Skeletal muscle tissue (tissue), 3 donors: ENCODE measurements at regions not wholly inside any gene's neighbourhood (a gene's known extent, or its start where the extent isn't known, plus 50 kb on each side); places are given as distances from the start of the nearest gene placed in this dataset.

Experiments
- H3K27ac ChIP-seq: one replicate; pipeline ENCODE4 v1.7.0; 2013; ENCODE audit warnings: mild to moderate bottlenecking, low read depth, low read length, inconsistent platforms
- H3K27me3 ChIP-seq, 3 donors: one replicate each; pipeline ENCODE4 v1.7.0; 2013; ENCODE audit warnings: low read length in 3 of 3; ENCODE audit not compliant: control insufficient read depth in 3 of 3, insufficient read depth in 3 of 3
- H3K36me3 ChIP-seq, 3 donors: one replicate each; pipeline ENCODE4 v1.7.0; 2013; ENCODE audit warnings: low read length in 3 of 3; ENCODE audit not compliant: control insufficient read depth in 3 of 3, insufficient read depth in 3 of 3
- H3K4me1 ChIP-seq, 3 donors: one replicate each; pipeline ENCODE4 v1.7.0; 2013; ENCODE audit warnings: low read length in 3 of 3, mild to moderate bottlenecking in 3 of 3; ENCODE audit not compliant: control insufficient read depth in 3 of 3, insufficient read depth in 3 of 3
- H3K4me3 ChIP-seq, 3 donors: one replicate each; pipeline ENCODE4 v1.7.0; 2013; ENCODE audit warnings: low read length in 3 of 3
- H3K9ac ChIP-seq, 3 donors: one replicate each; pipeline ENCODE4 v1.7.0; 2013; ENCODE audit warnings: low read length in 3 of 3, mild to moderate bottlenecking in 3 of 3, moderate library complexity in 2 of 3, low read depth in 1 of 3
- H3K9me3 ChIP-seq, 3 donors: one replicate each; pipeline ENCODE4 v1.7.0; 2013; ENCODE audit warnings: low read length in 3 of 3; ENCODE audit not compliant: control insufficient read depth in 3 of 3
- donor health status: Osteomylitis.

DNA sequence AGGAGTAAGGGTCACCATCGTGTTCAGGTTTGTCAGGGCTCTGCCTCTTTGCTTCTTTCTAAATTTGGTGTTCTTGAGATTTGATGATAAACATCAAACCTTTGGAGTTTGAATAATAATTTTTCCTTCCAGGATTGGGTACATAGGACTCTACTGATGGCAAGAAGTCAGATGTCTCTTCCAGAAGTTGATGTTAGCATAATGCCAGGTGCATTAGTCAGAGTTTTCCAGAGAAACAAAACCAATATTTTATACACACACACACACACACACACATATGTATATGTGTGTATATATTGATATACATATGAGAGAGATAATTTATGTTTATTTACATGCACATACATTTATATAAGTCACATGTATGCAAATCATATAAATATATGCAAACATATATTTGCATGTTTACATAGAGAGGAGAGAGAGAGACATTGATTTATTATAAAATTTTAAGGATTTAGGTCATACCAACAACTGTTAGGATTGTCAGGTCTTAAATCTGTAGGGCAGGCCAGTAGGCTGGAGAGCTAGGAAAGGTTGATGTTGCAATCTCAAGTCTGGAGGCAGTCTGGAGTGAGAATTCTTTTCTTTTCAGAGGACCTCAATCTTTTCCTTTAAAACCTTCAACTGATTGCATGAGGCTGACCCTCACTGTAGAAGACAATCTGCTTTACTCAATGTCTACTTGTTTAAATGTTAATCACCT is 199.2 kb downstream of the HLX start:
- Histone ChIP-seq H3K4me3 (no peak overlapping the region), H3K27ac (no peak overlapping the region), H3K9me3 (no peaks in the 10 kb centered on the region)

GRCh38 chr1:221083902-221084301 is 204.7 kb downstream of the HLX start:
- H3K27ac ChIP-seq: no peak overlapping the region
- no peaks in the 10 kb centered on the region for H3K27me3 ChIP-seq
- H3K36me3 ChIP-seq: no peaks in the 10 kb centered on the region
- no peak overlapping the region for H3K4me3 ChIP-seq
- no peaks in the 10 kb centered on the region for H3K9me3 ChIP-seq
- H3K4me1 ChIP-seq: no peaks in the 10 kb centered on the region
- no peak overlapping the region for H3K9ac ChIP-seq

More for the DNA sequence above, 199.2 kb downstream of the HLX start:
- Histone ChIP-seq H3K4me1 (no peaks in the 10 kb centered on the region), H3K36me3 (no peaks in the 10 kb centered on the region), H3K9ac (no peak overlapping the region), H3K27me3 (no peaks in the 10 kb centered on the region)

DNA sequence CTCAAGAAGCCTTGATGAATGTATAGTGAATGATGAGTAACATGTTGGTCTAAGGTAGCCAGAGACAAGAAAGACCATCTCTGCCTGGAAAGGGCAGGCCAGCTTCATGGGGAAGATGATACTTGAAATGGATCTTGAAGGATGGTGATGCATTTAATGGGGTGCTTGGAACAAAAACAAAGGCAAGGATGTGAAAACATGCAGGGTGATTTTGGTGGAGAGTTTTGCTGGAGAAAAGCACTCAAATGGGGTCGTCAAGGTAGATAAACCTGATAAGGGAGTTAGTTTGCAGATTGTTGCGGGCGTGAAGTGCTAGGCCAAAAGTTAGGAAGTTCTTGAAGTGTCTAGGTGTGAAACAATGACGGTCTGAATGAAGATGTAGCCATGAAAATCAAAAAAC is 205.4 kb downstream of the HLX start:
- Histone ChIP-seq H3K27ac (no peak overlapping the region), H3K9me3 (no peaks in the 10 kb centered on the region), H3K4me3 (no peak overlapping the region), H3K9ac (no peak overlapping the region), H3K27me3 (no peaks in the 10 kb centered on the region), H3K36me3 (no peaks in the 10 kb centered on the region), H3K4me1 (no peaks in the 10 kb centered on the region)

DNA sequence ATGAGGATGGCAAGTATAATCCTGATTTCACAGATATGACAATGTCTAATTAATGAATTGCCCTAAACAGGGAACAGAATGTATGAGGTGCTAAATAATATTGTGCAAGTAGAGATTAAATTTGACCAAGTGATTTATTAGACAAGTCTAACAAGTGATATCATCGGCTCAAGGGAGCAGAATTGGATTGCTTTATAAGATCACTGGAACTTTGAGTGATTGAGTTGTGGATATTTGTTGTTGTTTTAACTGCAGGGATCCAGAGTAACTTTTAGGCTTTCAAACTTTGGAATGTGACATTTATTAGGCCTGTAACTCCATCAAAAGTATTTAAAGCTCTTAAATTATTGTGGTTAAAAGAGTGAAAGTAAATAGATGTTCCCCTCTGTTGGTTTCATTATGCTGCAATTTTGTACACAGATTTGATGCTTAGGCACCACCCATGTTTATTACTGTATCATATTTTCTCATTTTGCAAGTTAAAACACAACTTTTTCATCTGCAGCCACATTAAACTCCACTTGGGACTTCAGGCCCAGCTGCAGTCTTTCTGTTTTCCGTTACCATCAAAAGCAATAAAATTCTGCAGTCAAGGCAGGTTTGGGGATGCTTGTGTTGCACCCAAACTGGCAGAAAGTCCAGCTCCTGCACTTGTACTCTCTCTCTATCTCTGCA is 206.6 kb downstream of the HLX start:
- Histone ChIP-seq H3K4me1 (no peaks in the 10 kb centered on the region), H3K4me3 (no peak overlapping the region), H3K36me3 (no peaks in the 10 kb centered on the region), H3K27me3 (no peaks in the 10 kb centered on the region), H3K9me3 (no peaks in the 10 kb centered on the region), H3K9ac (no peak overlapping the region), H3K27ac (no peak overlapping the region)

- Histone ChIP-seq H3K4me3 (no peak overlapping the region), H3K4me1 (no peaks in the 10 kb centered on the region), H3K36me3 (no peaks in the 10 kb centered on the region), H3K27ac (no peak overlapping the region), H3K27me3 (no peaks in the 10 kb centered on the region), H3K9ac (no peak overlapping the region), H3K9me3 (no peaks in the 10 kb centered on the region)
Measured at GRCh38 chr1:221087919-221088318, 208.7 kb downstream of the HLX start.

- no peaks in the 10 kb centered on the region for H3K36me3 ChIP-seq
- H3K9ac ChIP-seq: no peak overlapping the region
- no peak overlapping the region for H3K27ac ChIP-seq
- no peak overlapping the region for H3K4me3 ChIP-seq
- no peaks in the 10 kb centered on the region for H3K27me3 ChIP-seq
- no peaks in the 10 kb centered on the region for H3K9me3 ChIP-seq
- no peaks in the 10 kb centered on the region for H3K4me1 ChIP-seq
Measured at GRCh38 chr1:221089273-221089672, 210.0 kb downstream of the HLX start.

- no peaks in the 10 kb centered on the region for H3K4me1 ChIP-seq
- H3K36me3 ChIP-seq: no peaks in the 10 kb centered on the region
- H3K9ac ChIP-seq: no peak overlapping the region
- H3K27me3 ChIP-seq: no peaks in the 10 kb centered on the region
- H3K27ac ChIP-seq: no peak overlapping the region
- H3K4me3 ChIP-seq: no peak overlapping the region
- no peaks in the 10 kb centered on the region for H3K9me3 ChIP-seq
Measured at GRCh38 chr1:221089803-221090202, 210.6 kb downstream of the HLX start.

DNA sequence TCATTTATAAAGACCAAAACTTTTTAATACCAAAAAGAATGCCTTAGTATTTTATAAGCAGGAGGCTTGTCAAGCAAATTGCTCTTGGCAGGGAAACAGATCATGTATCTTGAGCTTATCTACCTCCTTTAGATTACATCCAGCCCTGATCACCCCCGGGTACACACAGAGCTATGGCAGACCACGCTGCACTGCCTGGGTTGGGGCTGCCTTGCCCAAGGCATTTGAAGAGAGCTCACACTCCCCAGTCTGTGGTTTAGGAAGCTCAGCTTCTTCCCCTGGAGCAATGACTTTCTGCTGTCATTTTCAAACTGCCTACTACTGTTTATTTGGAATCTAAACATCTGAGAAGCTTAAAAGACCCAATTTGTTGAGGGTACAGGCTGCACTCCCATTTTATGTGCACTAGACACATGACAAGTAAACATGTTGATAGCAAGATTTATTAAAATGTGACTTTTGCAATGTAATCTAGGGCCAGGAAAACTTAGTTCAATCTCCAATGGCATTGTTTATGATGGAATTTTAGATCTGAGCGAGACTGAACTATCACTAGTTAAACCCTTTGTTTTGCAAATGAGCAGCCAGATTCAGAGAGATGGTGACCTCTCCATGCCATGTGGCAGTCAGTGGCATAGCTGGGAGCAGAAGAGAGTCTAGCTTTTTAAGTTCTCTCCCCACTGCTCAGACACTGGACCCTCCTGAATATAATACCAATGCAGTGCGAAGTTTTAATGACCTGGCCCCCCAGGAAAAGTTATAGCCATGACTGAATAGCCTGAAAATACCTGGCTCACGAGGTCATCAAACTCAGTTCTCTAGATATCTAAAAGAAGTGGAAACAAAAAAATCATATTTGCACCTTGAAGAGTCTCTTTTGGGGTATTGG is 214.9 kb downstream of the HLX start:
- H3K27ac ChIP-seq: no peak overlapping the region
- H3K9ac ChIP-seq: no peak overlapping the region
- no peak overlapping the region for H3K4me3 ChIP-seq
- H3K27me3 ChIP-seq: no peaks in the 10 kb centered on the region
- no peaks in the 10 kb centered on the region for H3K9me3 ChIP-seq
- H3K36me3 ChIP-seq: no peaks in the 10 kb centered on the region
- H3K4me1 ChIP-seq: no peaks in the 10 kb centered on the region

GRCh38 chr1:221097479-221098281 is 218.4 kb downstream of the HLX start:
- Histone ChIP-seq H3K27me3 (no peaks in the 10 kb centered on the region), H3K9ac (no peak overlapping the region), H3K4me1 (peaks cover 4 to 5% (median 5%) of the 10 kb centered on the region in 3 donors), H3K4me3 (no peak overlapping the region), H3K36me3 (no peaks in the 10 kb centered on the region), H3K9me3 (no peaks in the 10 kb centered on the region), H3K27ac (peak overlapping the region; percentile 6)
